ENCODE measurements at regions not wholly inside any gene's neighbourhood (a gene's known extent, or its start where the extent isn't known, plus 50 kb on each side); places are given as distances from the start of the nearest gene placed in this dataset.

DNA sequence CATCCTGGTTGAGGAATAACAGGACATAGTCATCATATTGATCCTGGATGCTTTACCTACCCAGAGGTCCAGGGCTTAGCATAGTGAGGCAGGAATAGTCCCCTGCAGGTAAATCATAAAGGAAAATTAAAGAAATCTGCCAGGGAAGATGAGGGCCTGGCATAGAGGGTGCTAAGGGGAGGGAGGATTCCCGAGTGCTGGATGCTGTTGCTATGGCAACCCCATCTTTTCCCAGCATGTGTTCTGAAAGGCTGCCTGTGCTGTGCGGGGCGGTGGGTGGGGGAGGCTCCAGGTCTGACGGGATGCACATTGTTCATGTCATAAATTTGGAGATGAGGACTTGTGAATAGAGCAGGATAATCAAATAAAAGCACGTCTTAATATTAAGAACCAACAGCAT lies 212.6 kb upstream of the PCSK2 start:
- TF ChIP-seq, protein P1, sequence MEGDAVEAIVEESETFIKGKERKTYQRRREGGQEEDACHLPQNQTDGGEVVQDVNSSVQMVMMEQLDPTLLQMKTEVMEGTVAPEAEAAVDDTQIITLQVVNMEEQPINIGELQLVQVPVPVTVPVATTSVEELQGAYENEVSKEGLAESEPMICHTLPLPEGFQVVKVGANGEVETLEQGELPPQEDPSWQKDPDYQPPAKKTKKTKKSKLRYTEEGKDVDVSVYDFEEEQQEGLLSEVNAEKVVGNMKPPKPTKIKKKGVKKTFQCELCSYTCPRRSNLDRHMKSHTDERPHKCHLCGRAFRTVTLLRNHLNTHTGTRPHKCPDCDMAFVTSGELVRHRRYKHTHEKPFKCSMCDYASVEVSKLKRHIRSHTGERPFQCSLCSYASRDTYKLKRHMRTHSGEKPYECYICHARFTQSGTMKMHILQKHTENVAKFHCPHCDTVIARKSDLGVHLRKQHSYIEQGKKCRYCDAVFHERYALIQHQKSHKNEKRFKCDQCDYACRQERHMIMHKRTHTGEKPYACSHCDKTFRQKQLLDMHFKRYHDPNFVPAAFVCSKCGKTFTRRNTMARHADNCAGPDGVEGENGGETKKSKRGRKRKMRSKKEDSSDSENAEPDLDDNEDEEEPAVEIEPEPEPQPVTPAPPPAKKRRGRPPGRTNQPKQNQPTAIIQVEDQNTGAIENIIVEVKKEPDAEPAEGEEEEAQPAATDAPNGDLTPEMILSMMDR (optimal IDR thresholded peaks at IDR 0.05 in 1 of 3, IDR thresholded peaks at IDR 0.05 in 1 of 3, conservative IDR thresholded peaks at IDR 0.05 in 1 of 3; ENCODE audit: extremely low read depth in 1 of 3, insufficient read depth in 2 of 3, low read length in 3 of 3), result no peak
- TF ChIP-seq EZH2 (IDR thresholded peaks at IDR 0.05; ENCODE audit: low read length), result no peak

All from keratinocyte (primary cell).